ENCODE measurements at regions not wholly inside any gene's neighbourhood (a gene's known extent, or its start where the extent isn't known, plus 50 kb on each side); places are given as distances from the start of the nearest gene placed in this dataset.
"Not testable (repeated sequence)": the region's sequence is repeated elsewhere in the genome, so short reads cannot be mapped to it uniquely, and the experiment has no call there.

- Histone ChIP-seq H3K4me3 (ENCODE audit: low read depth in 2 of 2, low read length in 1 of 2) (no peak overlapping the region), H3K36me3 (replicated peaks in 1 of 2; ENCODE audit: control insufficient read depth in 1 of 2, insufficient read depth in 2 of 2, low read length in 1 of 2) (no peaks in the 10 kb centered on the region), H3K27ac (ENCODE audit: low read depth in 2 of 2, low read length in 1 of 2) (peak overlapping the region in 1 of 2 experiments; percentile 63; a peak in 2 of 4 replicates), H3K9ac (no peak overlapping the region), H3K4me2 (no peak overlapping the region), H3K9me2 (no peaks in the 10 kb centered on the region), H3F3A (replicated peaks; ENCODE audit: insufficient read depth) (peaks cover 10% of the 10 kb centered on the region), H3K9me3 (no peaks in the 10 kb centered on the region), H2AFZ (ENCODE audit: low read depth) (no peak overlapping the region), H4K20me1 (ENCODE audit: insufficient read depth) (no peaks in the 10 kb centered on the region), H3K79me2 (ENCODE audit: insufficient read depth) (no peaks in the 10 kb centered on the region), H3K4me1 (ENCODE audit: control insufficient read depth in 1 of 2, insufficient read depth in 2 of 2, low read depth in 1 of 2, low read length in 1 of 2) (no peaks in the 10 kb centered on the region), H3K27me3 (ENCODE audit: insufficient read depth) (no peaks in the 10 kb centered on the region)
- no peak; the same call in 1 of the 2 replicates for TF ChIP-seq RXRA (IDR thresholded peaks at IDR 0.05; ENCODE audit: borderline replicate concordance, low read depth)
- peak; percentile 61; the same call in 1 of the 2 replicates for TF ChIP-seq ZBTB33 (IDR thresholded peaks at IDR 0.05; ENCODE audit: borderline replicate concordance, low read depth)
- TF ChIP-seq MEF2A (IDR thresholded peaks at IDR 0.05; ENCODE audit: borderline replicate concordance, low read depth), result peak; percentile 51
- peak; percentile 69 for TF ChIP-seq FOXM1 (IDR thresholded peaks at IDR 0.05; ENCODE audit: low read depth)
- no peak for TF ChIP-seq RFX5 (IDR thresholded peaks at IDR 0.05; ENCODE audit: low read length)
- peak; percentile 46 for TF ChIP-seq FOSL2 (IDR thresholded peaks at IDR 0.05; ENCODE audit: borderline replicate concordance, low read depth)
- TF ChIP-seq PBX3 (IDR thresholded peaks at IDR 0.05), result peak; percentile 95
- peak; percentile 49; the same call in 1 of the 2 replicates for TF ChIP-seq POLR2AphosphoS5 (IDR thresholded peaks at IDR 0.05; ENCODE audit: low read depth, low read length)
- TF ChIP-seq CTCF (IDR thresholded peaks at IDR 0.05), result no peak
- peak; percentile 98 for TF ChIP-seq TCF12 (IDR thresholded peaks at IDR 0.05)
- peak; percentile 90 for TF ChIP-seq JUND (IDR thresholded peaks at IDR 0.05)
- TF ChIP-seq NFIC (IDR thresholded peaks at IDR 0.05; ENCODE audit: borderline replicate concordance), result peak; percentile 38; the same call in 1 of the 2 replicates
- TF ChIP-seq IRF3 (IDR thresholded peaks at IDR 0.05; ENCODE audit: low read depth, low read length), result no peak
- peak in 1 of 2 experiments; percentile 91; a peak in 2 of 4 replicates for TF ChIP-seq EP300 (IDR thresholded peaks at IDR 0.05; ENCODE audit: borderline replicate concordance in 1 of 2, low read depth in 1 of 2, low read length in 1 of 2)
- TF ChIP-seq TEAD4 (IDR thresholded peaks at IDR 0.05; ENCODE audit: borderline replicate concordance, insufficient read depth), result peak; percentile 85
- TF ChIP-seq MAX (IDR thresholded peaks at IDR 0.05; ENCODE audit: low read depth), result no peak; the same call in 1 of the 2 replicates
- TF ChIP-seq GABPA (IDR thresholded peaks at IDR 0.05; ENCODE audit: low read depth), result no peak
- TF ChIP-seq TAF1 (IDR thresholded peaks at IDR 0.05; ENCODE audit: borderline replicate concordance, low read depth, low read length), result no peak
- ChIA-PET POLR2A (no interaction called here), CTCF (no interaction called here)
- 4% methylated on average over 2 of the region's 2 CpGs for WGBS (ENCODE audit: low lambda C conversion rate)
- DNase-seq, result no peak
Observed at GRCh38 chr5:50340757-50341156, 100.3 kb downstream of the EMB start.

GRCh38 chr5:50330633-50331032, 110.5 kb downstream of the EMB start:
- H3K9me3 ChIP-seq; H3K27ac ChIP-seq (ENCODE audit: low read depth in 2 of 2, low read length in 1 of 2); DNase-seq; CTCF ChIA-PET; H3K4me1 ChIP-seq (ENCODE audit: control insufficient read depth in 1 of 2, insufficient read depth in 2 of 2, low read depth in 1 of 2, low read length in 1 of 2); H3K4me2 ChIP-seq; H3K4me3 ChIP-seq (ENCODE audit: low read depth in 2 of 2, low read length in 1 of 2); H3K36me3 ChIP-seq (replicated peaks in 1 of 2; ENCODE audit: control insufficient read depth in 1 of 2, insufficient read depth in 2 of 2, low read length in 1 of 2); H4K20me1 ChIP-seq (ENCODE audit: insufficient read depth); H3F3A ChIP-seq (replicated peaks; ENCODE audit: insufficient read depth); POLR2A ChIA-PET; H3K9me2 ChIP-seq; H3K9ac ChIP-seq; H3K27me3 ChIP-seq (ENCODE audit: insufficient read depth); H3K79me2 ChIP-seq (ENCODE audit: insufficient read depth); H2AFZ ChIP-seq (ENCODE audit: low read depth): not testable (repeated sequence)
- 15% methylated on average over 6 of the region's 6 CpGs for WGBS (ENCODE audit: low lambda C conversion rate)

Data from SK-N-SH (cell line).